H1 (cell line): ENCODE measurements at regions not wholly inside any gene's neighbourhood (a gene's known extent, or its start where the extent isn't known, plus 50 kb on each side); places are given as distances from the start of the nearest gene placed in this dataset.

ENCODE experiments used
- CTCF ChIA-PET: fragments of 300-600 bp; sonication (Branson Sonifier 250); formaldehyde crosslinking; loops from one replicate; lab custom pipeline; 2021; ENCODE audit not compliant: partially characterized antibody; lab: Charles Lee
- POLR2A ChIA-PET: fragments of 300-600 bp; sonication (Branson Sonifier 250); formaldehyde crosslinking; loops from one replicate; lab custom pipeline; 2021; ENCODE audit warnings: inconsistent platforms; ENCODE audit not compliant: partially characterized antibody; lab: Charles Lee
- DNase-seq, 2 experiments: peaks; one replicate each; pipeline versions ENCODE4 v3.0.0 to v3.0.0-alpha.2; 2010 to 2022; ENCODE audit warnings: low spot score in 2 of 2, low read depth in 1 of 2, mixed read lengths in 1 of 2
- FAIRE-seq: peaks from 2 replicates; lab custom pipeline; 2011; peaks lifted over from hg19 to GRCh38; lab: Jason Lieb, UNC
- H2AFZ ChIP-seq: 2 replicates; pipeline ENCODE4 v1.8.1; 2012; ENCODE audit warnings: low read length, inconsistent platforms
- H2AK5ac ChIP-seq: 2 replicates; pipeline ENCODE4 v1.6.1; 2013; ENCODE audit warnings: low read depth, low read length
- H2BK120ac ChIP-seq: replicated peaks from 2 replicates; pipeline ENCODE3; 2013; ENCODE audit warnings: low read depth, low read length, inconsistent platforms
- H2BK12ac ChIP-seq: 2 replicates; pipeline ENCODE4 v1.6.1; 2013; ENCODE audit warnings: low read depth, low read length
- H2BK15ac ChIP-seq: 2 replicates; pipeline ENCODE4 v1.6.1; 2013; ENCODE audit warnings: low read length
- H2BK20ac ChIP-seq: 2 replicates; pipeline ENCODE4 v1.6.1; 2013; ENCODE audit warnings: low read length
- H2BK5ac ChIP-seq: 2 replicates; pipeline ENCODE4 v1.6.1; 2013; ENCODE audit warnings: low read depth, low read length
- H3K14ac ChIP-seq: 2 replicates; pipeline ENCODE4 v1.6.1; 2013; ENCODE audit warnings: inconsistent platforms; ENCODE audit not compliant: insufficient read length
- H3K18ac ChIP-seq: 2 replicates; pipeline ENCODE4 v1.6.1; 2013; ENCODE audit warnings: low read length; ENCODE audit errors: extremely low read depth
- H3K23ac ChIP-seq: 2 replicates; pipeline ENCODE4 v1.6.1; 2013; ENCODE audit warnings: inconsistent platforms; ENCODE audit not compliant: insufficient read length
- H3K23me2 ChIP-seq: 2 replicates; pipeline ENCODE4 v1.6.1; 2013; ENCODE audit warnings: low read depth, low read length
- H3K27ac ChIP-seq: 2 replicates; pipeline ENCODE4 v1.6.1; 2011; ENCODE audit warnings: low read depth, low read length, inconsistent platforms
- H3K27me3 ChIP-seq, 4 experiments: replicated peaks in 1 of 4; 1 replicate in 1 of 4; 2 replicates in 3 of 4; pipeline versions ENCODE4 v1.6.1 to v1.8.1; 2011 to 2013; ENCODE audit warnings: low read length in 3 of 4, mild to moderate bottlenecking in 3 of 4, inconsistent platforms in 2 of 4, mixed read lengths in 2 of 4, moderate library complexity in 1 of 4; ENCODE audit not compliant: control insufficient read depth in 3 of 4, insufficient read depth in 3 of 4; ENCODE audit errors: extremely low read depth in 1 of 4
- H3K36me3 ChIP-seq, 4 experiments: 2 replicates each; pipeline versions ENCODE4 v1.6.1 to v1.8.1; 2011 to 2013; ENCODE audit warnings: mild to moderate bottlenecking in 4 of 4, low read length in 3 of 4, moderate library complexity in 2 of 4, control low read depth in 1 of 4, inconsistent platforms in 1 of 4; ENCODE audit not compliant: insufficient read depth in 4 of 4, control insufficient read depth in 2 of 4
- H3K4ac ChIP-seq: replicated peaks from 2 replicates; pipeline ENCODE3; 2013; ENCODE audit warnings: low read length, low read depth, mixed read lengths, inconsistent platforms; ENCODE audit not compliant: insufficient read length
- H3K4me1 ChIP-seq, 4 experiments: replicated peaks in 1 of 4; 1 replicate in 1 of 4; 2 replicates in 3 of 4; pipeline versions ENCODE4 v1.6.1 to v1.8.1; 2011 to 2013; ENCODE audit warnings: low read length in 3 of 4, inconsistent platforms in 2 of 4, mixed read lengths in 1 of 4; ENCODE audit not compliant: insufficient read depth in 4 of 4, control insufficient read depth in 3 of 4
- H3K4me2 ChIP-seq, 2 experiments: 2 replicates each; pipeline versions ENCODE4 v1.6.1 to v1.8.1; 2011 to 2013; ENCODE audit warnings: low read depth in 2 of 2, low read length in 2 of 2, control low read depth in 1 of 2, inconsistent platforms in 1 of 2, mild to moderate bottlenecking in 1 of 2; ENCODE audit not compliant: insufficient read depth in 1 of 2
- H3K4me3 ChIP-seq, 4 experiments: fragments of 200-600, 300-600 bp in 1 of 4; sonication (generic), shearing (Covaris generic), sonication (Bioruptor Twin) in 1 of 4; 2 replicates each; pipeline versions ENCODE4 v1.5.1 to v1.8.1; 2011 to 2016; ENCODE audit warnings: low read length in 4 of 4, low read depth in 3 of 4, control low read depth in 2 of 4, inconsistent platforms in 2 of 4, mild to moderate bottlenecking in 2 of 4, mixed read lengths in 1 of 4, moderate library complexity in 1 of 4; ENCODE audit not compliant: insufficient read depth in 2 of 4; ENCODE audit errors: extremely low read depth in 1 of 4
- H3K56ac ChIP-seq: replicated peaks from 2 replicates; pipeline ENCODE3; 2013; ENCODE audit warnings: low read depth, mild to moderate bottlenecking, mixed read lengths, low read length, inconsistent platforms; ENCODE audit not compliant: insufficient read length
- H3K79me1 ChIP-seq: 2 replicates; pipeline ENCODE4 v1.6.1; 2013; ENCODE audit warnings: low read depth, low read length, control low read depth
- H3K79me2 ChIP-seq, 2 experiments: 2 replicates each; pipeline versions ENCODE4 v1.6.1 to v1.8.1; 2012 to 2013; ENCODE audit warnings: low read length in 2 of 2, mild to moderate bottlenecking in 2 of 2, inconsistent platforms in 1 of 2; ENCODE audit not compliant: insufficient read depth in 2 of 2, control insufficient read depth in 1 of 2
- H3K9ac ChIP-seq, 4 experiments: replicated peaks in 1 of 4; 1 replicate in 1 of 4; 2 replicates in 3 of 4; pipeline versions ENCODE4 v1.6.1 to v1.8.1; 2011 to 2013; ENCODE audit warnings: low read depth in 3 of 4, low read length in 3 of 4, control low read depth in 2 of 4, mild to moderate bottlenecking in 2 of 4, moderate library complexity in 2 of 4, inconsistent platforms in 1 of 4; ENCODE audit errors: extremely low read depth in 1 of 4
- H3K9me3 ChIP-seq, 2 experiments: 2 replicates each; pipeline versions ENCODE4 v1.6.1 to v1.8.1; 2012 to 2013; ENCODE audit warnings: mild to moderate bottlenecking in 2 of 2, moderate library complexity in 2 of 2, control low read depth in 1 of 2, inconsistent platforms in 1 of 2, low read depth in 1 of 2, low read length in 1 of 2, mixed read lengths in 1 of 2; ENCODE audit not compliant: insufficient read depth in 2 of 2
- H4K20me1 ChIP-seq, 2 experiments: replicated peaks in 1 of 2; 2 replicates each; pipeline versions ENCODE3 to v1.8.1; 2011 to 2013; ENCODE audit warnings: inconsistent platforms in 2 of 2, low read length in 2 of 2, mild to moderate bottlenecking in 1 of 2; ENCODE audit not compliant: insufficient read depth in 2 of 2, control insufficient read depth in 1 of 2
- H4K5ac ChIP-seq: 2 replicates; pipeline ENCODE4 v1.6.1; 2013; ENCODE audit warnings: low read length, low read depth, mixed read lengths, inconsistent platforms; ENCODE audit not compliant: insufficient read length
- H4K8ac ChIP-seq: 2 replicates; pipeline ENCODE4 v1.8.0; 2013; ENCODE audit warnings: mild to moderate bottlenecking, moderate library complexity, low read length, inconsistent platforms; ENCODE audit not compliant: insufficient read depth; ENCODE audit errors: extremely low read depth
- H4K91ac ChIP-seq: replicated peaks from 2 replicates; pipeline ENCODE3; 2013; ENCODE audit warnings: low read length, mixed read lengths, inconsistent platforms; ENCODE audit not compliant: insufficient read length
- HDAC2 ChIP-seq, 2 experiments: fragments of 300-600 bp in 1 of 2; sonication (generic) in 1 of 2; IDR thresholded peaks; 2 replicates each; pipeline ENCODE4 v1.6.1; 2011 to 2012; ENCODE audit warnings: low read depth in 2 of 2, low read length in 2 of 2, mild to moderate bottlenecking in 2 of 2, moderate library complexity in 2 of 2, borderline replicate concordance in 1 of 2, inconsistent platforms in 1 of 2
- NRF1 ChIP-seq: IDR thresholded peaks from 2 replicates; pipeline ENCODE4 v1.6.1; 2011; ENCODE audit warnings: mild to moderate bottlenecking, low read depth, low read length, improper control_type of control experiment
- POLR2A ChIP-seq, 2 experiments: IDR thresholded peaks; 1 replicate in 1 of 2; 2 replicates in 1 of 2; pipeline ENCODE4 v1.6.1; 2011; ENCODE audit warnings: low read depth in 2 of 2, low read length in 2 of 2, mild to moderate bottlenecking in 2 of 2; ENCODE audit errors: control extremely low read depth in 1 of 2
- POU5F1 ChIP-seq: IDR thresholded peaks from 2 replicates; pipeline ENCODE4 v1.6.1; 2011; ENCODE audit warnings: low read depth, mild to moderate bottlenecking, low read length, moderate library complexity
- RNF2 ChIP-seq: fragments of 200-900, 300-1000 bp; sonication (generic); IDR thresholded peaks from 2 replicates; pipeline ENCODE4 v1.7.1; 2016; ENCODE audit warnings: borderline replicate concordance, low read depth, mild to moderate bottlenecking, antibody characterized with exemption, low read length; ENCODE audit not compliant: poor library complexity, severe bottlenecking; ENCODE audit errors: missing control alignments
- ZNF274 ChIP-seq: IDR thresholded peaks from 2 replicates; pipeline ENCODE4 v1.7.0; 2012; ENCODE audit warnings: low read length, borderline replicate concordance; ENCODE audit errors: extremely low read depth

GRCh38 chr9:13361076-13361475 is 81.6 kb upstream of the MPDZ start:
- no peak overlapping the region for H3K4me2 ChIP-seq
- no peak overlapping the region for H4K5ac ChIP-seq
- ChIA-PET POLR2A (no interaction called here), CTCF (interaction anchor here (2.7 kb wide), 1 partner anchor 10 kb away, joined by 9 read pairs; no protein-coding TSS in a partner anchor)
- H3K14ac ChIP-seq, result no peak overlapping the region
- H3K27me3 ChIP-seq, result no peaks in the 10 kb centered on the region; a peak in 1 of 7 replicates
- no peak overlapping the region for H3K9ac ChIP-seq
- no peak overlapping the region for H2BK5ac ChIP-seq
- FAIRE-seq (no peak), DNase-seq (no peak)
- no peak overlapping the region for H3K4me3 ChIP-seq
- H2BK15ac ChIP-seq, result no peak overlapping the region
- H2AK5ac ChIP-seq, result no peak overlapping the region
- no peaks in the 10 kb centered on the region for H3K23me2 ChIP-seq
- no peak overlapping the region for H3K27ac ChIP-seq
- H3K18ac ChIP-seq, result no peak overlapping the region
- no peaks in the 10 kb centered on the region for H3K36me3 ChIP-seq
- no peak overlapping the region for H3K4ac ChIP-seq
- no peak overlapping the region for H3K56ac ChIP-seq
- H2AFZ ChIP-seq, result no peak overlapping the region
- no peak overlapping the region for H2BK12ac ChIP-seq
- H3K4me1 ChIP-seq, result no peaks in the 10 kb centered on the region
- no peak overlapping the region for H4K8ac ChIP-seq
- no peaks in the 10 kb centered on the region for H3K9me3 ChIP-seq
- H2BK20ac ChIP-seq, result no peak overlapping the region
- H4K91ac ChIP-seq, result no peak overlapping the region
- no peaks in the 10 kb centered on the region for H3K79me2 ChIP-seq
- H4K20me1 ChIP-seq, result no peaks in the 10 kb centered on the region
- no peak overlapping the region for H2BK120ac ChIP-seq
- no peak overlapping the region for H3K23ac ChIP-seq
- H3K79me1 ChIP-seq, result no peaks in the 10 kb centered on the region
- TF ChIP-seq POLR2A (IDR thresholded peaks at IDR 0.05; ENCODE audit: control extremely low read depth in 1 of 2, low read depth in 2 of 2, low read length in 2 of 2) (no peak), NRF1 (no peak), HDAC2 (IDR thresholded peaks at IDR 0.05; ENCODE audit: borderline replicate concordance in 1 of 2, low read depth in 2 of 2, low read length in 2 of 2) (no peak), RNF2 (no peak), ZNF274 (no peak), POU5F1 (no peak)
